Parathyroid adenoma (tissue), 2 donors: ENCODE measurements at regions not wholly inside any gene's neighbourhood (a gene's known extent, or its start where the extent isn't known, plus 50 kb on each side); places are given as distances from the start of the nearest gene placed in this dataset.
"Not testable (repeated sequence)": the region's sequence is repeated elsewhere in the genome, so short reads cannot be mapped to it uniquely, and the experiment has no call there.

Experiments
- H2AFZ ChIP-seq: fragments of 300-600 bp; sonication (generic); one replicate; pipeline ENCODE4 v1.7.0; 2017; ENCODE audit warnings: antibody characterized with exemption, mild to moderate bottlenecking
- H3K27ac ChIP-seq: fragments of 300-600 bp; sonication (generic); one replicate; pipeline ENCODE4 v1.7.0; 2017
- H3K27me3 ChIP-seq: fragments of 300-600 bp; sonication (generic); one replicate; pipeline ENCODE4 v1.7.0; 2017; ENCODE audit warnings: low read length; ENCODE audit not compliant: control insufficient read depth, insufficient read depth
- H3K36me3 ChIP-seq: fragments of 300-600 bp; sonication (generic); one replicate; pipeline ENCODE4 v1.7.0; 2017; ENCODE audit warnings: low read length; ENCODE audit not compliant: control insufficient read depth, insufficient read depth
- H3K4me1 ChIP-seq: fragments of 300-600 bp; sonication (generic); one replicate; pipeline ENCODE4 v1.7.0; 2017; ENCODE audit warnings: control low read depth
- H3K4me2 ChIP-seq: fragments of 300-600 bp; sonication (generic); one replicate; pipeline ENCODE4 v1.7.0; 2017; ENCODE audit warnings: low read length
- H3K4me3 ChIP-seq: fragments of 300-600 bp; sonication (generic); one replicate; pipeline ENCODE4 v1.7.0; 2017; ENCODE audit warnings: low read depth, low read length
- H3K79me2 ChIP-seq: fragments of 300-600 bp; sonication (generic); one replicate; pipeline ENCODE4 v1.7.0; 2017; ENCODE audit warnings: control low read depth
- H3K9ac ChIP-seq: fragments of 300-600 bp; sonication (generic); one replicate; pipeline ENCODE4 v1.7.0; 2017; ENCODE audit warnings: mild to moderate bottlenecking
- H3K9me3 ChIP-seq: fragments of 300-600 bp; sonication (generic); one replicate; pipeline ENCODE4 v1.7.0; 2017; ENCODE audit warnings: low read length; ENCODE audit not compliant: control insufficient read depth
- TF ChIP-seq, protein P1 (sequence below): fragments of 300-600 bp; sonication (generic); IDR thresholded peaks from one replicate; pipeline ENCODE4 v1.7.0; 2017; ENCODE audit warnings: antibody characterized with exemption, mild to moderate bottlenecking
- donor health status: primary hyperparathyroidism.

DNA sequence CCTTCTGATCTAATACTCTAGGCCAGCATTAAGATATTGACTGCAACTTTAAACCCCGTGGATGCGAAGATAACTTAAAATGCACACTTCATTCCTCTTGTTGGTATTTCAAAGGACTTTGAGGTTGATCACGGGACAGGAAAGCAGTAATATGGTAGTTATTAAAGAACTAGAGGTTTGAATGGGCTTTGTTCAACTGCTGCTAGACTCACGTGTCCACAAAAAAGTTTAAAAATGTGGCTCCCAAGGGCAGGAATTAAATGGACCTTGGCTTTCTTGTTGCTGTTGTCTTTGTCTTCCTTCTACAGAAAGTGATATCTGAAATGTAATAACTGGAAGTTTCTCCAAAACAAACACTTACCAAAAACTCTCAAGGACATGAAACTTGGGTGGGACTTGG lies 186.3 kb downstream of the XPNPEP1 start:
- Histone ChIP-seq H3K4me1 (no peaks in the 10 kb centered on the region), H3K4me2 (no peak overlapping the region), H3K9me3 (no peaks in the 10 kb centered on the region), H3K9ac (no peak overlapping the region), H3K36me3 (no peaks in the 10 kb centered on the region), H3K27ac (no peak overlapping the region), H2AFZ (no peak overlapping the region), H3K79me2 (no peaks in the 10 kb centered on the region), H3K27me3 (no peaks in the 10 kb centered on the region), H3K4me3 (no peak overlapping the region)
- TF ChIP-seq, protein P1, sequence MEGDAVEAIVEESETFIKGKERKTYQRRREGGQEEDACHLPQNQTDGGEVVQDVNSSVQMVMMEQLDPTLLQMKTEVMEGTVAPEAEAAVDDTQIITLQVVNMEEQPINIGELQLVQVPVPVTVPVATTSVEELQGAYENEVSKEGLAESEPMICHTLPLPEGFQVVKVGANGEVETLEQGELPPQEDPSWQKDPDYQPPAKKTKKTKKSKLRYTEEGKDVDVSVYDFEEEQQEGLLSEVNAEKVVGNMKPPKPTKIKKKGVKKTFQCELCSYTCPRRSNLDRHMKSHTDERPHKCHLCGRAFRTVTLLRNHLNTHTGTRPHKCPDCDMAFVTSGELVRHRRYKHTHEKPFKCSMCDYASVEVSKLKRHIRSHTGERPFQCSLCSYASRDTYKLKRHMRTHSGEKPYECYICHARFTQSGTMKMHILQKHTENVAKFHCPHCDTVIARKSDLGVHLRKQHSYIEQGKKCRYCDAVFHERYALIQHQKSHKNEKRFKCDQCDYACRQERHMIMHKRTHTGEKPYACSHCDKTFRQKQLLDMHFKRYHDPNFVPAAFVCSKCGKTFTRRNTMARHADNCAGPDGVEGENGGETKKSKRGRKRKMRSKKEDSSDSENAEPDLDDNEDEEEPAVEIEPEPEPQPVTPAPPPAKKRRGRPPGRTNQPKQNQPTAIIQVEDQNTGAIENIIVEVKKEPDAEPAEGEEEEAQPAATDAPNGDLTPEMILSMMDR = no peak

DNA sequence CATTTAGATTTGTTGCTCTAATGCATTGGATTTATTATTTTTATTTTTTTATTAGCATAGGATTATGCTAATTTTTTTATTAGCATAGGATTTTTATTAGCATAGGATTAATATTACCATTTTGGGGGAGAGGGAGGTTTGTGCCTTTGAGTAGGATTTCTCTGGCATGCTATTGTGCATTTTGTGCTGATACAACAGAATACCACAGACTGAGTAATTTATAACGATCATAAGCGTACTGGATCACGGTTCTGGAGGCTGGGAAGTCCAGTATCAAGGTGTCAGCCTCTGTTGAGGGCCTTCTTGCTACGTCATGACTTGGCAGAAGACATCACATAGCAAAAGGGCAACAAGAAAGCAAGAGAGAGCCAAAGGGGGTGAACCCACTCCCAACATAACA lies 187.5 kb downstream of the XPNPEP1 start:
- no peak overlapping the region for H3K27ac ChIP-seq
- TF ChIP-seq, protein P1 = no peak
- no peaks in the 10 kb centered on the region for H3K9me3 ChIP-seq
- H3K79me2 ChIP-seq = no peaks in the 10 kb centered on the region
- no peaks in the 10 kb centered on the region for H3K27me3 ChIP-seq
- H3K4me1 ChIP-seq = no peaks in the 10 kb centered on the region
- H3K36me3 ChIP-seq = no peaks in the 10 kb centered on the region
- H3K9ac ChIP-seq = no peak overlapping the region
- H2AFZ ChIP-seq = no peak overlapping the region
- no peak overlapping the region for H3K4me3 ChIP-seq
- no peak overlapping the region for H3K4me2 ChIP-seq

DNA sequence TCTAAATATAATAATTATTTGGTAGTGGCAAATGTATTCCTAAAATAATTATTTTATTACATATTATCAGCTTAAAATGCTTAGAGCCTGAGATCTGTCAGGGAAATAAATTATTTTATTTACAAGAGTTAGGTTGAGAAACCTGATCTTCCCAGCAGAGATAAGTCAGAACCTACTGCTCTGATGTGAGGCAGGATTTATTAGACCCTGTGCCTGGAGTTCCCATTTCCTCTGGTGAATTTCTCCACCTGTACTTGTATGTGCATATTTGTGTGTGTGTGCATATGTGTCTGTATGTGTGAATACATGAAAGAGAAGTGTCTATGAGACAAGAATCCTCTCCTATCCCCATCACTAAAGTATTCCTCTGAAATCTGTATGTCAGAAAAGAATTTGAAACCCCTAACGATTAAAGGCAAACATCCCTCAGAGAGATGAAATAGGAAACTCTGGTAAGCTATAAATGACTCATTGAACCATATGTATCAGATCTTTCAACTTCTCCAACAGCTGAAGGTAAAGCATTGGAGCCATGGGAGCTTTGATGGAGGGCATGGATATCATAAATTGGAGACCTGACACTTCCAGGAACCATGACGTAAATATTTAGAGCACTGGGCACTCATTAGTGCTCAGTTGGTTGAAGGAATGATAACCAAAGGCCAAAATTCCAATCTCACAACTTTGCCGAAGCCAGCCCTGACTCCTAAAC lies 190.9 kb downstream of the XPNPEP1 start:
- H3K79me2 ChIP-seq = no peaks in the 10 kb centered on the region
- H3K9me3 ChIP-seq = no peaks in the 10 kb centered on the region
- H3K9ac ChIP-seq = no peak overlapping the region
- H3K4me2 ChIP-seq = no peak overlapping the region
- TF ChIP-seq, protein P1 = no peak
- H3K36me3 ChIP-seq = no peaks in the 10 kb centered on the region
- no peaks in the 10 kb centered on the region for H3K4me1 ChIP-seq
- no peak overlapping the region for H3K27ac ChIP-seq
- H2AFZ ChIP-seq = no peak overlapping the region
- no peaks in the 10 kb centered on the region for H3K27me3 ChIP-seq
- H3K4me3 ChIP-seq = no peak overlapping the region

DNA sequence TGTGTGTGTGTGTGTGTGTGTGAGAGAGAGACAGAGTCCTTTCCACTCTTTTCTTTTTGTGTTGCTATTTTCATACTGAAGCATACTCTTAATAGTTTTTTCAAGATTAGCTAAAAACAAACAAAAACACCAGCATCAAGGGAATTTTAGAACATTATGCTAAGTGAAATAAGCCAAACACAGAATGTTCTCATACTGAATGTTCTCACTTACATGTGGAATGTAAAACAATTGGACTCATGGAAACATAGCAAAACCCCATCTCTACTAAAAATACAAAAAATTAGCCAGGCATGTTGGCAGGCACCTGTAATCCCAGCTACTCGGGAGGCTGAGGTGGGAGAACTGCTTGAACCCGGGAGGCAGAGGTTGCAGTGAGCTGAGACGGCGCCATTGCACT lies 193.4 kb downstream of the XPNPEP1 start:
- not testable (repeated sequence) for H2AFZ ChIP-seq, H3K9me3 ChIP-seq, H3K79me2 ChIP-seq, H3K36me3 ChIP-seq, H3K4me1 ChIP-seq, H3K27ac ChIP-seq, H3K4me2 ChIP-seq, H3K9ac ChIP-seq, H3K27me3 ChIP-seq, H3K4me3 ChIP-seq

DNA sequence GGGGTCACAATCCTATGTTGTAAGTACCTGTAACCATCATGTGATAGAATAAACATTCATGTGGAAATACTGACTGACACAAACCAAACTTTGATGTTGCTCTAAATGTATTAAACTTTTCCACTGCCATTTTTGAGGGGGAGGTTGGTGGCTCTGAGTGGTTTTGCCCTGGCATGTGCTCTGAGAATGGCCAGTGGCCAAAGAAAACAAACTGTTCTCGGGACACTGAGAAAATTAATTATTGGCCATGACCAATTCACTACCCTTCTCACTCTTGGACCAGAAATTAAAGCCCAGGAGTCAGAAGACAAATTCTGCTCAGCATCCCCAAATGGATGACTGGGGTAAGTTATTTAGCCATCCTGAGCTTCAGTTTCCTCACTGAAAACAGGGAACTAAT lies 195.9 kb downstream of the XPNPEP1 start:
- H3K36me3 ChIP-seq = no peaks in the 10 kb centered on the region
- H2AFZ ChIP-seq = no peak overlapping the region
- H3K27me3 ChIP-seq = no peaks in the 10 kb centered on the region
- no peaks in the 10 kb centered on the region for H3K9me3 ChIP-seq
- no peak overlapping the region for H3K4me3 ChIP-seq
- H3K79me2 ChIP-seq = no peaks in the 10 kb centered on the region
- H3K9ac ChIP-seq = no peak overlapping the region
- TF ChIP-seq, protein P1 = no peak
- no peak overlapping the region for H3K4me2 ChIP-seq
- no peaks in the 10 kb centered on the region for H3K4me1 ChIP-seq
- H3K27ac ChIP-seq = no peak overlapping the region
